Activated naive CD4-positive, alpha-beta T cell treated with anti-CD3 and anti-CD28 coated beads for 36 hours (primary cell): ENCODE measurements at regions not wholly inside any gene's neighbourhood (a gene's known extent, or its start where the extent isn't known, plus 50 kb on each side); places are given as distances from the start of the nearest gene placed in this dataset.
"Not testable (repeated sequence)": the region's sequence is repeated elsewhere in the genome, so short reads cannot be mapped to it uniquely, and the experiment has no call there.

Source experiments
- CTCF ChIA-PET: fragments of 350-600 bp; sonication (Branson Sonifier 250); formaldehyde crosslinking; loops from one replicate; lab custom pipeline; 2021; ENCODE audit warnings: antibody characterized with exemption; lab: Charles Lee
- DNase-seq: peaks from one replicate; pipeline ENCODE4 v3.0.0-alpha.2; 2020
- H3K27ac Mint-ChIP-seq: one replicate; pipeline ENCODE4 v1.8.0; 2021; ENCODE audit warnings: mild to moderate bottlenecking, mixed read lengths
- H3K27me3 Mint-ChIP-seq: one replicate; pipeline ENCODE4 v1.8.0; 2021; ENCODE audit warnings: low read depth, mixed read lengths
- H3K36me3 Mint-ChIP-seq: one replicate; pipeline ENCODE4 v1.8.0; 2021; ENCODE audit warnings: low read depth, mixed read lengths
- H3K4me1 Mint-ChIP-seq: one replicate; pipeline ENCODE4 v1.8.0; 2021; ENCODE audit warnings: low read depth, mixed read lengths
- H3K4me3 Mint-ChIP-seq: one replicate; pipeline ENCODE4 v1.8.0; 2021; ENCODE audit warnings: mild to moderate bottlenecking, moderate library complexity, mixed read lengths
- H3K9me3 Mint-ChIP-seq: one replicate; pipeline ENCODE4 v1.8.0; 2021; ENCODE audit warnings: mixed read lengths
- intact Hi-C: fragments of 100-400 bp; cut with micrococcal nuclease; formaldehyde crosslinking; loops from one replicate; pipeline ENCODE4 v1.15.1; 2023

- CTCF ChIA-PET: no interaction called here
- Mint-ChIP-seq H3K4me1 (no peaks in the 10 kb centered on the region), H3K9me3 (peaks cover 7% of the 10 kb centered on the region), H3K27me3 (no peaks in the 10 kb centered on the region), H3K4me3 (no peak overlapping the region), H3K27ac (no peak overlapping the region), H3K36me3 (no peaks in the 10 kb centered on the region)
- intact Hi-C loops: no loop called here
- no peak for DNase-seq
Observed at GRCh38 chr2:56582570-56582969, 398.8 kb downstream of the CCDC85A start.

GRCh38 chr2:56583796-56584315 lies 400.1 kb downstream of the CCDC85A start:
- intact Hi-C loops: no loop called here
- CTCF ChIA-PET: interaction anchor here (1.0 kb wide), 1 partner anchor 98 kb away, joined by 5 read pairs; no protein-coding TSS in a partner anchor
- Mint-ChIP-seq H3K36me3 (no peaks in the 10 kb centered on the region), H3K9me3 (peaks cover 4% of the 10 kb centered on the region), H3K4me1 (no peaks in the 10 kb centered on the region), H3K27ac (no peak overlapping the region), H3K27me3 (no peaks in the 10 kb centered on the region), H3K4me3 (no peak overlapping the region)
- no peak for DNase-seq

GRCh38 chr2:56587456-56587855 lies 403.7 kb downstream of the CCDC85A start:
- no peak overlapping the region for H3K27ac Mint-ChIP-seq
- no peak for DNase-seq
- no peaks in the 10 kb centered on the region for H3K36me3 Mint-ChIP-seq
- H3K9me3 Mint-ChIP-seq: peaks cover 2% of the 10 kb centered on the region
- no peaks in the 10 kb centered on the region for H3K27me3 Mint-ChIP-seq
- intact Hi-C loops: no loop called here
- no peak overlapping the region for H3K4me3 Mint-ChIP-seq
- H3K4me1 Mint-ChIP-seq: no peaks in the 10 kb centered on the region
- CTCF ChIA-PET: no interaction called here

- CTCF ChIA-PET: no interaction called here
- intact Hi-C loops: no loop called here
- H3K4me1 Mint-ChIP-seq: no peaks in the 10 kb centered on the region
- no peak overlapping the region for H3K27ac Mint-ChIP-seq
- H3K27me3 Mint-ChIP-seq: no peaks in the 10 kb centered on the region
- H3K36me3 Mint-ChIP-seq: no peaks in the 10 kb centered on the region
- DNase-seq: no peak
- peaks cover 2% of the 10 kb centered on the region for H3K9me3 Mint-ChIP-seq
- H3K4me3 Mint-ChIP-seq: no peak overlapping the region
Observed at GRCh38 chr2:56589194-56589593, 405.4 kb downstream of the CCDC85A start.

GRCh38 chr2:56589835-56590234 lies 406.0 kb downstream of the CCDC85A start:
- H3K9me3 Mint-ChIP-seq: peaks cover 5% of the 10 kb centered on the region
- H3K27ac Mint-ChIP-seq: no peak overlapping the region
- CTCF ChIA-PET: no interaction called here
- intact Hi-C loops: no loop called here
- no peak for DNase-seq
- no peaks in the 10 kb centered on the region for H3K27me3 Mint-ChIP-seq
- H3K36me3 Mint-ChIP-seq: no peaks in the 10 kb centered on the region
- H3K4me1 Mint-ChIP-seq: no peaks in the 10 kb centered on the region
- H3K4me3 Mint-ChIP-seq: no peak overlapping the region

- H3K27ac Mint-ChIP-seq: no peak overlapping the region
- H3K9me3 Mint-ChIP-seq: peaks cover 5% of the 10 kb centered on the region
- CTCF ChIA-PET: no interaction called here
- H3K36me3 Mint-ChIP-seq: no peaks in the 10 kb centered on the region
- H3K27me3 Mint-ChIP-seq: no peaks in the 10 kb centered on the region
- H3K4me3 Mint-ChIP-seq: no peak overlapping the region
- DNase-seq: no peak
- no peaks in the 10 kb centered on the region for H3K4me1 Mint-ChIP-seq
- intact Hi-C loops: no loop called here
Observed at GRCh38 chr2:56590611-56591010, 406.8 kb downstream of the CCDC85A start.

- H3K4me3 Mint-ChIP-seq, H3K27me3 Mint-ChIP-seq, H3K4me1 Mint-ChIP-seq, DNase-seq, H3K27ac Mint-ChIP-seq, intact Hi-C loops, H3K36me3 Mint-ChIP-seq, CTCF ChIA-PET: not testable (repeated sequence)
- H3K9me3 Mint-ChIP-seq: peaks cover 18% of the 10 kb centered on the region
Observed at GRCh38 chr2:56606086-56606485, 422.3 kb downstream of the CCDC85A start.

- Mint-ChIP-seq H3K27me3 (no peaks in the 10 kb centered on the region), H3K4me1 (no peaks in the 10 kb centered on the region), H3K9me3 (peaks cover 7% of the 10 kb centered on the region), H3K4me3 (no peak overlapping the region), H3K27ac (no peak overlapping the region), H3K36me3 (no peaks in the 10 kb centered on the region)
- CTCF ChIA-PET: no interaction called here
- intact Hi-C loops: no loop called here
- DNase-seq: no peak
Observed at GRCh38 chr2:56613254-56613653, 429.5 kb downstream of the CCDC85A start.

GRCh38 chr2:56613920-56614319 lies 430.1 kb downstream of the CCDC85A start:
- H3K9me3 Mint-ChIP-seq: peaks cover 7% of the 10 kb centered on the region
- H3K27me3 Mint-ChIP-seq: no peaks in the 10 kb centered on the region
- H3K36me3 Mint-ChIP-seq: no peaks in the 10 kb centered on the region
- intact Hi-C loops: no loop called here
- no peak overlapping the region for H3K27ac Mint-ChIP-seq
- no peak for DNase-seq
- no peak overlapping the region for H3K4me3 Mint-ChIP-seq
- CTCF ChIA-PET: no interaction called here
- no peaks in the 10 kb centered on the region for H3K4me1 Mint-ChIP-seq

GRCh38 chr2:56615760-56616159 lies 432.0 kb downstream of the CCDC85A start:
- Mint-ChIP-seq H3K9me3 (peaks cover 2% of the 10 kb centered on the region), H3K4me3 (no peak overlapping the region), H3K4me1 (no peaks in the 10 kb centered on the region), H3K27me3 (no peaks in the 10 kb centered on the region), H3K27ac (no peak overlapping the region), H3K36me3 (no peaks in the 10 kb centered on the region)
- CTCF ChIA-PET: interaction anchor here (0.6 kb wide), 1 partner anchor 14 kb away, joined by 3 read pairs; no protein-coding TSS in a partner anchor
- intact Hi-C loops: no loop called here
- no peak for DNase-seq

- no peak overlapping the region for H3K27ac Mint-ChIP-seq
- no peaks in the 10 kb centered on the region for H3K27me3 Mint-ChIP-seq
- intact Hi-C loops: no loop called here
- no peaks in the 10 kb centered on the region for H3K36me3 Mint-ChIP-seq
- H3K4me3 Mint-ChIP-seq: no peak overlapping the region
- CTCF ChIA-PET: interaction anchor here (0.7 kb wide), 1 partner anchor 30 kb away, joined by 3 read pairs; no protein-coding TSS in a partner anchor
- H3K9me3 Mint-ChIP-seq: peaks cover 4% of the 10 kb centered on the region
- no peak for DNase-seq
- no peaks in the 10 kb centered on the region for H3K4me1 Mint-ChIP-seq
Observed at GRCh38 chr2:56624181-56624580, 440.4 kb downstream of the CCDC85A start.

- intact Hi-C loops: no loop called here
- Mint-ChIP-seq H3K27ac (no peak overlapping the region), H3K36me3 (no peaks in the 10 kb centered on the region), H3K4me3 (no peak overlapping the region), H3K4me1 (no peaks in the 10 kb centered on the region), H3K27me3 (no peaks in the 10 kb centered on the region), H3K9me3 (peaks cover 8% of the 10 kb centered on the region)
- DNase-seq: no peak
- CTCF ChIA-PET: no interaction called here
Observed at GRCh38 chr2:56626927-56627326, 443.1 kb downstream of the CCDC85A start.

GRCh38 chr2:56630286-56630685 lies 446.5 kb downstream of the CCDC85A start:
- Mint-ChIP-seq H3K27ac (no peak overlapping the region), H3K4me3 (no peak overlapping the region), H3K27me3 (no peaks in the 10 kb centered on the region), H3K9me3 (peaks cover 14% of the 10 kb centered on the region), H3K36me3 (no peaks in the 10 kb centered on the region), H3K4me1 (no peaks in the 10 kb centered on the region)
- DNase-seq: no peak
- intact Hi-C loops: no loop called here
- CTCF ChIA-PET: interaction anchor here (0.6 to 1.4 kb wide), 2 partner anchors 13 to 15 kb away, joined by 3 read pairs; no protein-coding TSS in a partner anchor
